Smooth muscle cell (in vitro differentiated cells): ENCODE measurements at regions not wholly inside any gene's neighbourhood (a gene's known extent, or its start where the extent isn't known, plus 50 kb on each side); places are given as distances from the start of the nearest gene placed in this dataset.

Experiments
- DNase-seq: peaks from one replicate; lab custom pipeline; 2025; ENCODE audit not compliant: unreplicated experiment; lab: John Stamatoyannopoulos, UW
- H2AFZ ChIP-seq: fragments of 200-600 bp; sonication (generic); 2 replicates; pipeline ENCODE4 v1.6.0; 2016; ENCODE audit warnings: antibody characterized with exemption, low read depth, mild to moderate bottlenecking
- H3F3A ChIP-seq: fragments of 200-600 bp; sonication (generic); 2 replicates; pipeline ENCODE4 v1.6.0; 2017; ENCODE audit warnings: antibody characterized with exemption, low read depth
- H3K27ac ChIP-seq: fragments of 200-600 bp; sonication (generic); 2 replicates; pipeline ENCODE4 v1.5.1; 2016; ENCODE audit warnings: low read depth, mild to moderate bottlenecking
- H3K27me3 ChIP-seq: fragments of 200-600 bp; sonication (generic); 2 replicates; pipeline ENCODE4 v1.6.1; 2016; ENCODE audit warnings: low read depth, mild to moderate bottlenecking
- H3K36me3 ChIP-seq: fragments of 200-600 bp; sonication (generic); 2 replicates; pipeline ENCODE4 v1.5.1; 2016; ENCODE audit warnings: low read depth
- H3K4me1 ChIP-seq: fragments of 200-600 bp; sonication (generic); 2 replicates; pipeline ENCODE4 v1.5.1; 2016; ENCODE audit warnings: low read depth
- H3K4me2 ChIP-seq: fragments of 200-600 bp; sonication (generic); 2 replicates; pipeline ENCODE4 v1.6.0; 2016; ENCODE audit warnings: mild to moderate bottlenecking
- H3K4me3 ChIP-seq: fragments of 200-600 bp; sonication (generic); 2 replicates; pipeline ENCODE4 v1.5.1; 2016; ENCODE audit warnings: mild to moderate bottlenecking
- H3K79me2 ChIP-seq: fragments of 200-600 bp; sonication (generic); 2 replicates; pipeline ENCODE4 v1.6.0; 2016; ENCODE audit warnings: low read depth, mild to moderate bottlenecking
- H3K9ac ChIP-seq: fragments of 200-600 bp; sonication (generic); 2 replicates; pipeline ENCODE4 v1.6.0; 2016; ENCODE audit warnings: low read depth
- H3K9me3 ChIP-seq: fragments of 200-600 bp; sonication (generic); replicated peaks from 2 replicates; pipeline ENCODE4 v1.5.1; 2016; ENCODE audit warnings: low read depth
- H4K20me1 ChIP-seq: fragments of 200-600 bp; sonication (generic); 2 replicates; pipeline ENCODE4 v1.6.0; 2016; ENCODE audit warnings: low read depth
- WGBS: methylation state at CpG from one replicate; pipeline ENCODE4 v1.1.7; 2016; ENCODE audit warnings: low lambda C conversion rate; 5-methylcytosine and 5-hydroxymethylcytosine counted together
- TF ChIP-seq, protein P1 (sequence below): fragments of 200-600 bp; sonication (generic); IDR thresholded peaks from 2 replicates; pipeline ENCODE4 v1.5.1; 2017; ENCODE audit warnings: borderline replicate concordance, mild to moderate bottlenecking, antibody characterized with exemption; ENCODE audit not compliant: insufficient read depth, poor library complexity, severe bottlenecking

DNA sequence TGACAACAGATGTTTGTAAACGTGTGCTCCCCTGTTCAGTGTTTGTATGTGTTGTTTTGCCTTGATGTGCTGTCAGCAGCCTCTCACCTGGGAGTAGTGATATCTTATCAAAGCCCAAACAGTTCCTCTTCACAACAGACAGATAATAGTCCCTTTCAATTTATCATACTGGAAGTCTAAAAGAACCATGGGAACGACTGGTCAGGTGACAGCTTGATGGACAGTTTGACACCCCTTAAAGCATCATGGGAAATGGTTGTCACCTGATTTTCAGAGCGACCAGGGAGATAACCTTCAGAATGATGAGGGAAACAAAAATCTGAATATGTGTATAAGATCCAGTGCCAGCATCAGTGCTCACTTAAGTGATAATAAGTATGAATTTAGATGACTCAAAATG is 146.3 kb upstream of the SOX2 start:
- H3K79me2 ChIP-seq, result no peaks in the 10 kb centered on the region
- H3K36me3 ChIP-seq, result no peaks in the 10 kb centered on the region
- no peaks in the 10 kb centered on the region for H4K20me1 ChIP-seq
- H3K4me1 ChIP-seq, result peaks cover 13% of the 10 kb centered on the region
- no peak for DNase-seq
- no peak overlapping the region for H3K9ac ChIP-seq
- no peak overlapping the region for H2AFZ ChIP-seq
- H3K4me2 ChIP-seq, result no peak overlapping the region
- H3K27ac ChIP-seq, result no peak overlapping the region
- no peak overlapping the region for H3K4me3 ChIP-seq
- H3F3A ChIP-seq, result no peaks in the 10 kb centered on the region
- no peaks in the 10 kb centered on the region for H3K9me3 ChIP-seq
- WGBS, result 57% methylated on average over 3 of the region's 3 CpGs
- TF ChIP-seq, protein P1, sequence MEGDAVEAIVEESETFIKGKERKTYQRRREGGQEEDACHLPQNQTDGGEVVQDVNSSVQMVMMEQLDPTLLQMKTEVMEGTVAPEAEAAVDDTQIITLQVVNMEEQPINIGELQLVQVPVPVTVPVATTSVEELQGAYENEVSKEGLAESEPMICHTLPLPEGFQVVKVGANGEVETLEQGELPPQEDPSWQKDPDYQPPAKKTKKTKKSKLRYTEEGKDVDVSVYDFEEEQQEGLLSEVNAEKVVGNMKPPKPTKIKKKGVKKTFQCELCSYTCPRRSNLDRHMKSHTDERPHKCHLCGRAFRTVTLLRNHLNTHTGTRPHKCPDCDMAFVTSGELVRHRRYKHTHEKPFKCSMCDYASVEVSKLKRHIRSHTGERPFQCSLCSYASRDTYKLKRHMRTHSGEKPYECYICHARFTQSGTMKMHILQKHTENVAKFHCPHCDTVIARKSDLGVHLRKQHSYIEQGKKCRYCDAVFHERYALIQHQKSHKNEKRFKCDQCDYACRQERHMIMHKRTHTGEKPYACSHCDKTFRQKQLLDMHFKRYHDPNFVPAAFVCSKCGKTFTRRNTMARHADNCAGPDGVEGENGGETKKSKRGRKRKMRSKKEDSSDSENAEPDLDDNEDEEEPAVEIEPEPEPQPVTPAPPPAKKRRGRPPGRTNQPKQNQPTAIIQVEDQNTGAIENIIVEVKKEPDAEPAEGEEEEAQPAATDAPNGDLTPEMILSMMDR, result no peak
- peaks cover 6% of the 10 kb centered on the region for H3K27me3 ChIP-seq

DNA sequence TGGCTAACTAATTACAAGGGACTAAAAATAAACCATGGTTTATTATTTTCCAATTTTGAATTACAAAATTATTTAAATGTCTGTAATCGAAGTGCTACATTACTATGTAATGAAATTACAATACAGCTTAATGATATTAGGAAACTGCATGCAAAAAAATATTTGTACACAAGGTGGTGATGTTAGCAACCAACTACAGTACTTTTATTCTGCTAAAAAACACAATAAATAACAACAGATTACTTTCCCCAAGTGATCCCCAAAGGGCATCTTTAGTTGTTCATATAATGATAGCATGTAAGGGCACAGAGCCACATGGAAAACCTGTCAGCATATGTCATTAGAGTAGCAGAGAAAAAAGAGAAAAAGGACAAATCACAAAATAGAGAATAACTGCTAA is 147.5 kb upstream of the SOX2 start:
- no peak overlapping the region for H3K4me2 ChIP-seq
- no peaks in the 10 kb centered on the region for H3K36me3 ChIP-seq
- TF ChIP-seq, protein P1, result no peak
- H2AFZ ChIP-seq, result no peak overlapping the region
- H3K27me3 ChIP-seq, result peaks cover 6% of the 10 kb centered on the region
- H4K20me1 ChIP-seq, result no peaks in the 10 kb centered on the region
- H3K79me2 ChIP-seq, result no peaks in the 10 kb centered on the region
- H3K9ac ChIP-seq, result no peak overlapping the region
- no peak for DNase-seq
- H3K4me1 ChIP-seq, result peaks cover 18% of the 10 kb centered on the region
- H3K9me3 ChIP-seq, result no peaks in the 10 kb centered on the region
- WGBS, result 53% methylated on average over 1 of the region's 1 CpG
- H3K4me3 ChIP-seq, result no peak overlapping the region
- no peaks in the 10 kb centered on the region for H3F3A ChIP-seq
- H3K27ac ChIP-seq, result no peak overlapping the region

DNA sequence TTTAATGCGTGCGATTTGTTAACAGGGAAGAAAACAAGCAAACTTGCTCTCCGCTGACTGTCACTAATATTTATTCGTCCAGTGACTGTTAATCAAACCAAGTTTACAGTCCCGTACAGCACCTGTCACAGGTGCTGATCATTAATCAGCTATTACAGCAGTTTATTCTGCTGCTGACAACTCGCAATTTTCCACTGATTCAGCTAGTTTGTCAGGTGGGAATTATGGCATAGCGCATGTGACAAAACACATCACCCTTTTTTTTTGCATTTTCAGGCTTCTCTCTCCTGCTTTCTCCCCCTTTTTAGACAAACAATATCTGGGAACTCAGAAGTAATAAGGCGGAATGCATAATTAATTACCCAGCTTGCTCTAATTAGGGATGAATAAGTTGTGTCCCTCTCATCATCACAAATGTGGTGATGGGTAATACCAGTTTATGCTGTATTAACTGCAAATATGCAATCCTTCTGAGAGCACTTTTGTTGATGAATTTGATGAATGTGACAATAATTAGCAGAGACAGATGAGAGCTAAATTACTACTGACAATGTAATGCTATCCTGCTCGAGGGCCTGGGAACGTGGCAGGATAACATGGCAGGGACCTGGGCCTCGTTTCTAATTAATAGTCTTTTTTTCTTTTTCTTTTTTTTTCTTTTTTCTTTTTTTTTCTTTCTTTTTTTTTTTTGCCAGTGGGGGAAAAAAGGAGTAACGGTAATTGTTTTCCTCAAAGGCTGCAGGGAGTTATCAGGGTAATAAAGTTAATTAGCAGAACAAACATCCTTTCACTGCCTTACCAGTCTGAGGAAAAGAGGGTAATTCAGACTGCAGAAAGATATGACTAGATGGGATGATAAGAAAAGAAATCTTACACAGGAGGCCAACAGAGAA is 150.3 kb upstream of the SOX2 start:
- H3K4me2 ChIP-seq, result no peak overlapping the region
- no peak overlapping the region for H3K27ac ChIP-seq
- H2AFZ ChIP-seq, result no peak overlapping the region
- no peak for DNase-seq
- H4K20me1 ChIP-seq, result no peaks in the 10 kb centered on the region
- H3F3A ChIP-seq, result no peaks in the 10 kb centered on the region
- no peak overlapping the region for H3K9ac ChIP-seq
- 74% methylated on average over 12 of the region's 12 CpGs for WGBS
- peaks cover 6% of the 10 kb centered on the region for H3K27me3 ChIP-seq
- H3K79me2 ChIP-seq, result no peaks in the 10 kb centered on the region
- TF ChIP-seq, protein P1, result no peak
- peaks cover 18% of the 10 kb centered on the region for H3K4me1 ChIP-seq
- H3K9me3 ChIP-seq, result no peaks in the 10 kb centered on the region
- no peak overlapping the region for H3K4me3 ChIP-seq
- H3K36me3 ChIP-seq, result no peaks in the 10 kb centered on the region

DNA sequence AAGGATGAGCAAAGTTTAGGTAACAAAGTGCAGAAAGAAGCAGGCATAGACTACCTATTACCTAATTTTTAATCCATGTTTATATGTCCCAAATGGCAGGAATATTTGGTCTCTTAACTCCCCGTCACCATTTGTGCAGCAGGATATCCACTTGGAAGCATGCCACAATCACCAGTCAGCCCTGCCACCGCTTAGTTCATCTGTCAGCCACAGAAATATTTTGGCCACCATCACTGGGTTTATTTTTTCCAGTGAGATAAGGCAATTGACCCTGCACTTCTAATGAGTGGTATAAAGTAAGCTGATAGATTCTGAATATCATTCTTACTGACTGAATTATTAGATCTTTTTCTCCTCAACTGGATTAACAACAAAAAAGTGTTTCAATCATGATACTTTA is 152.9 kb upstream of the SOX2 start:
- H3K27ac ChIP-seq, result no peak overlapping the region
- no peaks in the 10 kb centered on the region for H3F3A ChIP-seq
- peaks cover 18% of the 10 kb centered on the region for H3K4me1 ChIP-seq
- no peak overlapping the region for H3K4me2 ChIP-seq
- DNase-seq, result no peak
- WGBS, result 89% methylated on average over 2 of the region's 2 CpGs
- TF ChIP-seq, protein P1, result no peak
- no peak overlapping the region for H3K9ac ChIP-seq
- H3K9me3 ChIP-seq, result no peaks in the 10 kb centered on the region
- H3K79me2 ChIP-seq, result no peaks in the 10 kb centered on the region
- no peak overlapping the region for H2AFZ ChIP-seq
- peaks cover 6% of the 10 kb centered on the region for H3K27me3 ChIP-seq
- no peak overlapping the region for H3K4me3 ChIP-seq
- no peaks in the 10 kb centered on the region for H3K36me3 ChIP-seq
- H4K20me1 ChIP-seq, result no peaks in the 10 kb centered on the region
